HG03108 (cell line): ENCODE measurements at regions not wholly inside any gene's neighbourhood (a gene's known extent, or its start where the extent isn't known, plus 50 kb on each side); places are given as distances from the start of the nearest gene placed in this dataset.
"Not testable (repeated sequence)": the region's sequence is repeated elsewhere in the genome, so short reads cannot be mapped to it uniquely, and the experiment has no call there.

ENCODE experiments used
- ATAC-seq: cut with Tn5 transposase; IDR thresholded peaks from one replicate; pipeline ENCODE4 v1.9.1; 2021; ENCODE audit warnings: moderate library complexity; ENCODE audit not compliant: unreplicated experiment

DNA sequence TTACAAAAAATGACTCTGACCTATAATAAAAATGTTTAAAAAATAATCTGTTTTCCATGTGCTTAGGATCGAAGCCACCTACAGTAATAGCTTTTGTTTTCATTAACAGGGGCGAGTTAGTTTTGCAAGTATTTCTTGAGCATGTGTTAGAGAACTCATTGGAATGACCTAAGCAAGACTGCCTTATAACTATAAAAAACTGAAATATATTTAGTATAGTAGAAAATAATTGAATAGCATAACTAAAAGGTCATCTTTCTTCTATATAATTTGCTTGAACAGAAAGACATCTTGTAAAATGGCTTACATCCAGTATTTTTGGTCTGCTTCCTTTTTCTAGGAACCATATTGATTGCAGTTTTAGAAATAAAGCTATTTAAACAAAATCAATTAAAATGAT is 241.5 kb upstream of the NRIP1 start:
- no peak for ATAC-seq

DNA sequence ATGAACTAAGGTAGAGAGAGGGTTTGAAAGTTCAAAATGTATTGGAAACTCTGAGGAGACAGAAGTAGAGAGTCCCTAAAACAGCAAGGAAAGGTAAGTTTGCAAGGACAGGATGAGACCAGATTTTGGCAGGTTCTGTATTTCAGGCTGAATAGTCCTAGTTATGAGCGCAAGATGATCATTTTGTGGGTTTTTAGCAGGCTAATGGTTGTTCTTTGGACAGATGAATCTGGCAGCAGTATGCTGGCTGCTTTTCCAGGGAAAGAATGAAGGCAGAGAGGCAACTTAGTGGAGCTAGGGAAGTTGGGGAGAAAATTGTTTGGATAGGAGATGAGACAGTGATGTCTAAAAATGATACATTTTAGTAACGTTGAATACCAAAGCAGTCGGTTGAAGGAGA is 243.5 kb upstream of the NRIP1 start:
- no peak for ATAC-seq

GRCh38 chr21:15309022-15309590 is 244.3 kb upstream of the NRIP1 start:
- ATAC-seq: no peak

DNA sequence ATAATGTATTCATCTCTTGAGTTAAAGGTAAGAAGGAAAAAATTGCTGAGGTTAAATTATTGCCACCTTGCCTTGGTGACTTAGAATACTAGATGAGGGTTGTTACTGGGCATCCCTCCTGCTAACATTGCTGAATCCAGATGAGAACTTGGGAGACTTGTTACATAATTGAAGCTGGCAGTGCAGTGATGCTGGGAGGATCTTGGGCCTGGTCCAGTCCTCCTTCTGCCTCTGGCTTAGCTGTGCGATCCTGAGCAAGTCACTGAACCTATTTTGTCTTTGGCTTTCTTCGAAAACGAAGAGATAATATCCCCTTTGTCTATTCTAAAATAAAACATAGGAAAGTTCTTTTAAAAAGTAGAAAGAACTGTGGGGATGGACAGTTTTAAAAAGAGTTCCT is 244.9 kb upstream of the NRIP1 start:
- ATAC-seq: no peak

DNA sequence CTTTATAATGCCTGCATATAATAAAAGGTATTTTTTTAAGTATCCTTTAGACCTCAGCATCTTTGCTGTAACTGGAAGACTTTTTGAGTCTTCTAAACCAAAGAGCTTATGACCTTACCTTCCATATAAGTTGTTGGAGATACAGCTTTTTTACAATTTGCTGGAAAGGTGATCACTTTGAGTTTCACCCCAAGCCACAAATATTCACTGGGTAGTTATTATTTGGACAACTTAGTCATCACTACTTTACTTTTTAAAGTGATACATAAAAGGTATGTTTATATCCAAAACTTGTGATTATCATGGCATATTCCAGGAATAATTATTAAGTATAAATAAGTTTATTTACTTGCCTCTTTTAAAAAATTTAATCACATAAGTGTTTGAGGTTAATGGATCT is 246.7 kb upstream of the NRIP1 start:
- ATAC-seq: no peak

DNA sequence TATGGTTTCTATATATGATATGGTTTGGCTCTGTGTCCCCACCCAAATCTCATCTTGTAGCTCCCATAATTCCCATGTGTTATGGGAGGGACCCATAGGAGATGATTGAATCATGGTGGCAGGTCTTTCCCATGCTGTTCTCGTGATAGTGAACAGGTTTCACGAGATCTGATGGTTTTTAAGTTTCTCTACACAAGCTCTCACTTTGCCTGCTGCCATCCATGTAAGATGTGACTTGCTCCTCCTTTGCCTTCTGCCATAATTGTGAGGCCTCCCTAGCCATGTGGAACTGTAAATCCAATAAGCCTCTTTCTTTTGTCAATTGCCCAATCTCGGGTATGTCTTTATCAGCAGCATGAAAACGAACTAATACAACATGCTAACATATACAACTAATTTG is 252.2 kb upstream of the NRIP1 start:
- not testable (repeated sequence) for ATAC-seq

- no peak for ATAC-seq
Observed at GRCh38 chr21:15319727-15320126, 254.9 kb upstream of the NRIP1 start.

DNA sequence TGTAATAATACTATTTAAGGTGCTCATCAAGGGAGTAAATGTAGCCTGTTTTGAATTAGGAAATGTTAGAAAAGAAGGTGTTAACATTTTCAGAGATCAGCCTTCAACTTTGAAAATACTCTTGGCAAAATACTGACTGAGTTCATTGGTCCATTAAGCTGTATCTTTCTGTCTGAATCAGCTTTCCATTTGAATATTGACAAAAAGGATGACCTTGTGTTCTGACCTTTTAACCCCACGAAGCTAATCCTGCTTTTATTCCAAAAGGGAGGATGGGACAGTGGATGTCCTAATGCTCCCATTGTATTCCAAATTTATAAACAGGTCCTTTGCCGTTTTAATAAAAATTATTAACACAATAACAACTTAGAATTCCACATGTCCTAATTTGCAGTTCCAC is 259.7 kb upstream of the NRIP1 start:
- no peak for ATAC-seq

- ATAC-seq: no peak
Observed at GRCh38 chr21:15326032-15326867, 261.4 kb upstream of the NRIP1 start.

GRCh38 chr21:15327637-15328265 is 263.0 kb upstream of the NRIP1 start:
- no peak for ATAC-seq

- ATAC-seq: no peak
Observed at GRCh38 chr21:15329191-15329590, 264.4 kb upstream of the NRIP1 start.

- ATAC-seq: no peak
Observed at GRCh38 chr21:15330872-15331271, 266.1 kb upstream of the NRIP1 start.

GRCh38 chr21:15332572-15332971 is 267.8 kb upstream of the NRIP1 start:
- ATAC-seq: no peak

DNA sequence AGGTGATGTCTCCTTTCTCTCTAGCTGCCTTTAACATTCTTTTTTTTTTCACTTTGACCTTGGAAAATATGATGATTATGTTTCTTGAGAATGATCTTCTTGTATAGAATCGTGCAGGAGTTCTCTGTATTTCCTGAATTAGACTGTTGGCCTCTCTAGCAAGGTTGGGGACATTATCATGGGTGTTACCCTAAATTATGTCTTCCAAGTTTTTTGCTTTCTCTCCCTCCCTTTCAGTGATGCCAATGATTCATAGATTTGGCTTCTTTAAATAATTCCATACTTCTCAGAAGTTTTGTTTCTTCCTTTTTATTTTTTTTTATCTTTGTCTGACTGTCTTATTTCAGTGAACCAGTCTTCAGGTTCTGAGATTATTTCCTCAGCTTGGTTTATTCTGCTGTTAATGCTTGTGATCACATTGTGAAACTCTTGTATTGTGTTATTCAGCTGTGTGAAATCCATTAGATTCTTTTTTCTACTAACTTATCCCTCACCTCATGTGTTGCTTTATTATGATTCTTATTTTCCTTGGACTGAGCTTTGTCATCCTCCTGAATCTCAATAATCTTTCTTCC is 268.4 kb upstream of the NRIP1 start:
- ATAC-seq: no peak

DNA sequence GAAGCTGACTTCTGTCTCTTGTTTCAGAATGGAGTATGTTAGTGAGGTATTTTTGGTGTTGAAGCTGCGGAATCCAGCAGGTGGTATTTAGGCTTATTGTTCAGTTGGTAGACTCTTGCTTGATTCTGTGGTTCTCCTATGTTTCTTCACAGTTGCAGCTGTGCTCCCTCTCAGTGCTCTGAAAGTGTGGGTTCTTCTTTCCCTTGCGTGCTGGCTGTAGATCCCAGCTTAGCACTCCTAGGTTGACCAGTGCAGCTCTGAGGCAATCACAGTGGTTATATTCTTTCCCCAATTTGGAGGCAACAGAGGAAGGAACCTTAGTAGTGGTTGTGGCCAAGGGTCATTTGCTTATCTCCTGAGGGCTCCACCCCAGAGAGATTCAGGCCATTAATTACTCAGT is 269.2 kb upstream of the NRIP1 start:
- no peak for ATAC-seq

- ATAC-seq: no peak
Observed at GRCh38 chr21:15343066-15343465, 278.3 kb upstream of the NRIP1 start.

DNA sequence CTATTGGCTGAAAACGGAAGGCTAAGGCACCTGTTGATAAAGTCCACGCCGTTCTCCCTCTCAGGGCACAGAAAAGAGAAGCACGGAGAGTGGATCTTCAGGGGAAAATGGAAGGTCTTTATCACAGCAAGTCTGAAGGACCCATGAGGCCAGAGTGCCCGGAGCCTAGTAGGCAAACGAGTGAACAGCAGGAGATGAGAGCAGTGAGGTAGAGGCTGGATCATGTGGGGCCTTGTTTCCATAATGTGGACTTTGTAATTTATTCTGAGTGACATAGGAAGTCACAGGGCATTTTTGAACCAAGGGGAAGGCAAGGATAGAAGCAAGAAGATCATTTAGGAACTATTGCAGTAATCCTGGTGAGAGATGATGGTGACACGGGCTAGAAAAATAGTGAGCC is 287.2 kb upstream of the NRIP1 start:
- ATAC-seq: no peak

DNA sequence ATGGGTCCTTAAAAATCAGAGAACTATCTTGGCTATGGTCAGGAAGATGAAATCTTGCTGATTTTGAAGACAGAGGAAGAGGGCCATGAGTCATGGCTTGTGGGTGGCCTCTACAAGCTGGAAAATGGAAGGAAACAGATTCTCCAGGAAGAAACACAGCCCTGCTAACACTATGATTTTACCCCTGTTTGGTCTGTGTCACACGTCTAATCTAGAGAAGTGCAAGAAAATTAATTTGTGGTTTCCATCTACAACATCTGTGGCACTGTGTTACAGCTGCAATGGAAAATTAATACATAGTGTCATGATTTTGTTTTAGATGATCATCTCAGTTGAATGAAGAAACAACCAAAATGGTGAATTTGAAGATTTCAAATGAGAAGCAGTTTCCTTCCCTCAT is 288.7 kb upstream of the NRIP1 start:
- no peak for ATAC-seq

DNA sequence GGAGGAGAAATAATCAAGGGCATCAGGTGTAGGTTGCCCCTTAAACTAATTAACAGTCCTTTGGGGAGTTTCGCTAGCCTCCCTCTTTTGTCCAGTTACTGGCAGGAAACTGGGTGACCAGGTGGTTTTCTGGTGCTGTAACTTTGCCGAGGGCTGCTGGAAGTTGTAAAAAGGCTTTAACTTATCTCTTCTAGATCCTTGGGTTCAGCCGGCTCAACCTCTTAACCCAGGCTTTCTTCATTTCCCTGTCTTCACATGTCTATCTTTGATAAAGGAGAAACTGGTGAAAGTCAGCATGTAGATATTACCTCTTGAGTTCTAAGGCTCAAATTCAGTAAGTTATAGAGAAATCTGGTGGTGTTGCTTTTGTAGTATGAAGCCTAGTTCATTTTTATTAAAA is 289.7 kb upstream of the NRIP1 start:
- ATAC-seq: no peak

GRCh38 chr21:15355066-15355465 is 290.3 kb upstream of the NRIP1 start:
- no peak for ATAC-seq

- ATAC-seq: no peak
Observed at GRCh38 chr21:15359251-15359650, 294.5 kb upstream of the NRIP1 start.

DNA sequence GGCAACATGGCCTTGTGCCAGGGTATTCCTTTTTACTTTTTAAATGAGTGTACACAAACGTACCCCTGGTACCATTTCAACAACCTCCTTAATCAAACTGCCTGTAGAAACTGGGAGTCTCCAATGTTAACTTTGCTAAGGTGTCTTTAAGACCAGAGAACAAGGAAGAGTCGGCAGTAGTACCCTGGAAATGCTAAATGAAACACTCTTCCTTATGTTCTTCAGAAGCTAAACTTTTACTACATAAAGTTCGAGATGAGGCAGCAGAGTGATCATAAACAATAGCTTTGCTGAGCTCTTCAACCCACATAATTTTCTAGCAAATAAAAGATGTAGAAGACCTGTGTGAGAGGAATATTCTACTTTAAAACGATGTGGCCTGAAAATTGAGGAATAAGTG is 297.7 kb upstream of the NRIP1 start:
- no peak for ATAC-seq
